HG03097 (cell line): ENCODE measurements at regions not wholly inside any gene's neighbourhood (a gene's known extent, or its start where the extent isn't known, plus 50 kb on each side); places are given as distances from the start of the nearest gene placed in this dataset.

ENCODE experiments used
- ATAC-seq: cut with Tn5 transposase; IDR thresholded peaks from one replicate; pipeline ENCODE4 v1.9.1; 2021; ENCODE audit not compliant: unreplicated experiment, low FRiP score

DNA sequence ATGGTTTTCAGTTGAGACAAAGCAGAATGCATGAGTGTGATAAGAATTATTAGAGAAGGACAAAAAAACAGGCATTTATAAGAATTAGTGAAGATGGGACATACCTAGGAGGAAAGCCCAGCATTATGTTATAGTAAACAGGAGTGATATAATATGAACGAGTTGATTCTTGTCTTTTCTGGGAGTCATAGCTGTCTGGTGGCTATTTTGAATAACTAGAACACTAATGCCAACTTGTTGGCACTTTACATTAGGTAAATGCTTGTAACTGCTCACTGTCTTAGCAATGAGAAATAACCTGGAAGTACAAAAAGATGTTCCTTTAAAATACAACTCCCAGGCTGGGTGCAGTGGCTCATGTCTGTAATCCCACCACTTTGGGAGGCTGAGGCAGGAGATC is 540.8 kb upstream of the SPHKAP start:
- ATAC-seq: no peak

DNA sequence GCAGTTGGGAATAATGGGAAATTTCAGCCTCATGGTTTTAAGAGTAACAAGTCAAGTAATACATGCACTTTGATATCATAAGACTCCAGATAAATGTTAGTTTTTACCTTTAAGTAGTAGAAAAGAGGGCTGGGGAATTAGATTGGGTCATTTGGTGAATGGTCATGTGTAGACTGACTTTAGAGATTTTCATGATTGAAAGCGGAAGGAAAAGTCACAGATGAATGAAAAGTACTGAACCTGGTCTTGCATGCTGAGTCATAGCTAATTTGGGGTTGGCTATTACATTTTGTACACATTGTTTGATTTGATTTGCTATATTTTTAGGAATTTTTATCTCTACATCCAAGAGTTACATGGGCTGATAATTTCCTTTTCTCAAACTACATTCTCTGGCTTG is 539.4 kb upstream of the SPHKAP start:
- no peak for ATAC-seq

DNA sequence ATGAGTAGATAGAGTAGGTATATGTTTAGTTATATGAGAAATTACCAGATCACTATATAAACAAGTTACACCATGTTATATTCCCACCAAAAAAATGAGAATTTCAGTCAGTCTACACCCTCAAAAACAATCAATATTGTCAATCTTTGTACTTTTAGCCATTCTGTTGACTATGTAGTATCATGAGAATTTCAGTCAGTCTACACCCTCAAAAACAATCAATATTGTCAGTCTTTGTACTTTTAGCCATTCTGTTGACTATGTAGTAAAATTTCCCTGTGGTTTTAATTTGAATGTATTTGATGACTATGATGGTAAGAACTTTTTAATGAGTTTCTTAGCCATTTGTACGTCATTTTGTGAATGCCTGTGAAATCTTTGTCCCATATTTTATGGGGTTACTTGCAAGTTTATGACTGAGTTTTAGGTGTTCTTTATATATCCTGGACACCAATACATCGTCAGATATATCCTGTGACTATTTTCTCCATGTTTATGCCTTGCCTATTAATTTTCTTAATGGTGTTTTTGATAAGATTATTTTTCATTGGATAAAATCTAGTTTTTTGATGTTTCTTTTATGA is 528.4 kb upstream of the SPHKAP start:
- ATAC-seq: no peak

DNA sequence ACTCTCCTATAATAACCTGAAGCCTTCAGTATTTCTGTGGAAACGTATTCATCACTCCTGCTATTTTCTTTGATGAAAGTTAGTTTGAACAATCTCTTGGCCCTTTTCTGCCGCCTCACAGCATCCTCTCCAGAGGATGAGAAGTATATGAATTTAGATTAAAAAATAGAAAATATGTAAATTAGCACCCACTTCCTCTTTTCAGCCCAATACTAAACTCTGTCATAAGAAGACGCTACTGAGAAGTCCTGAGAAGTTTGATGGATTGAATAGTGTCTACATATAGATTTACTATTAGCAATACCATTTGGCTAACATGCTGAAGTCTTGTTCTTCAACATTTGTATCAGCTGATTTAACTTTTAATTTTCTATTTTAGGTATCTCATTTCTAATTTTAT is 526.4 kb upstream of the SPHKAP start:
- no peak for ATAC-seq

DNA sequence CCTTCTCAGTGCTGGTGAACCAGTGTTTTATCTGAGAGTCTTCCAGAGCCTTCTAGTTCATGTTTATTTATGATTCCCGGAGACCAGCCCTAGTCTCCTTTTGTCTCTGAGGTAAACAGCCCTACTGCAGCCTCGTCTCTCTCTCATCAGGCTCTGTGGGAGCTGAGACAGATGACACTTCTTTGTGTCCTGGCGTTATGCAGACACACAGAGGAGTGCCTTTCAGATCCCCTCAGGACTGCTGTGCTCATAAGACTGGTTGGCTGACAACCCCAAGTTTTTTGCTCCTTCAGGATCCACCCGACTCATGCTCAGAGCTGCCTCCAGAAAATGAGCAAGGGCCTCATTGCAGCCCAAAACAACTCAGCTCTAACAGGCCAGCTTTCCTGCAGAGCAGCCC is 523.8 kb upstream of the SPHKAP start:
- no peak for ATAC-seq

DNA sequence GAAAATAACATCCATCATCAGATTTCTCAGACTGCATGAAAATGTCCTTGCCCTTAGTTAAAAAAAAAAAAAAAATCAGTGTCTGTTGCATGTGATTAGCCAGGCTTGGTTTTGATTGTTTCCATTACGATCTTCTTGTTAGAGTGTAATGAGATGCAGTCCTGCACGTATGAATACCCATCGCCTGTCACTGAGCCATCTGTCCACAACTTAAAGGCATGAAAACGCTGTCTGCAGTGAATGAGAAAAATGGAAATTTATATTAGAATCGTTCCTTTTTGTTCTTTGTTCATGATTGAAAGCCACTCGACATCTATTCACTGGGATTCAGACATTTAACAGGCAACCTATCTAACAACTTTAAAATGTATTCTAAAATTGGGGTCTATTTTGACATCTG is 521.7 kb upstream of the SPHKAP start:
- ATAC-seq: no peak

DNA sequence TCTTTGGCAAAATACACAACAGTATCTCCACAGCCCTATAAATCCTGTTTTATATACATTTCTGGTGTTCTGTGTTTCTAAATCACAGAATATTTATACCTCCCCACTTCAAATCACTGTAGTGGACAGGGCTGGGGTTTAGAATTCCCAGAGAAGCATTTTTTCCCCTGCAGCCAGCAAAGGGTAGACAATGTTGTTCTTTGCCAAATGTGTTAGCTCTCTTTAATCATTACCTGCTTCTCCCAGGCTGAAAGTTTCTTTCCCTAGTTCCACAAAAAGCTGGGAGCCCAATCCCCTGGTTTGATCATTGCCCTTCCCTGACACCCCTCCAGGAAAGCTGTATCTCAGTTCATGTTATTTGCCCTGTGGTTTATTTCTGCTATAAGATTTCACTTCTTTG is 520.0 kb upstream of the SPHKAP start:
- no peak for ATAC-seq

DNA sequence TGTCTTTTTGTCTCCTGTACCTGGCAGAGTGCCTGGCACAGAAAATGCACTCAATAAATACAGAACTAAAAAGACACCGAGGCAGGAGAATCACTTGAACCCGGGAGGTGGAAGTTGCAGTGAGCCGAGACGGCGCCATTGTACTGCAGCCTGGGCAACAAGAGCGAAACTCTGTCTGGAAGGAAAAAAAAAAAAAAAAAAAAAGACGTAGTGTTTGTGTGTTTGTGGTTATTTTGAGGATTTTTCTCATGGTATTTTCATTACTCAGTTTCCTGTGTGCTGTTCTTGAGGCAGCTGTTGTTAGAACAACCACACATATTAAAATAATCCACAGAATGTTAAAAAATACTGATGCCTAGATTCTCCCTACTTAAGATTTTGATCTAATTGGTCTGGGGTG is 519.2 kb upstream of the SPHKAP start:
- no peak for ATAC-seq

DNA sequence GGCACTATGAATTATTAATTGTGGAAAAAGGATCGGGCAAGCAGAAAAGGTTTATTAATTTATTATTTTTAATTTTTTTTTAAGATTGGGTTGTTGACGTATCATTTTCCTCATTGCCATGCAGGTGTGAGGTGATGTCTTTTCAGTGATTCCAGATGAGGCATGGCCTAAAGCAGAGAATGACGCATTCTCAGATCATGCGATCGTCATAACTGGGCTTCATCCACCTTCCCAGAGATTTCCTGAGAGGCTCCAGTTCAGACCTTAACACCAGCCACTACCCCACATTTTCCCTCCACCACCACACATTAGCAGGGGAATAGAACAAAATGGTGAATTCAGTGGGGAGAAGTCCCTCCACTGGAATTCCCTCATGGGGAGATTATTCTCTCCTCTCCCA is 518.4 kb upstream of the SPHKAP start:
- no peak for ATAC-seq

DNA sequence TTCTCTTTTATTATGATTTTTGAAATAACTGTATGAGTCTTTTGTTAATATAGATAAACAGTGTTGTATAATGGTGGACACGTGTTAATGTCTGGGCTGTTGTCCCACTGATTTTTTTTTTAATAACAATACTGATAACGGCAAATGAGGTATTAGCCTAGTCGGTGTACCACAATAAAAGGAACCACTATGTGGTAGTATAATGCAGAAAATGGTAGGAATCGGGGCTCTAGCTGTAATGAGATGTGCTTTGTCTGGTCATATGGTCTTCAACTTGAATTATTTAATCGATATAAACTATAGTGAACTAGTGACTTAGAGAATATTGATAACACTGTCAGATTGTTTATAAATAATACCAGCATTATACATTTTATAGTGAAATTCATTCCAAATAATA is 517.9 kb upstream of the SPHKAP start:
- no peak for ATAC-seq

DNA sequence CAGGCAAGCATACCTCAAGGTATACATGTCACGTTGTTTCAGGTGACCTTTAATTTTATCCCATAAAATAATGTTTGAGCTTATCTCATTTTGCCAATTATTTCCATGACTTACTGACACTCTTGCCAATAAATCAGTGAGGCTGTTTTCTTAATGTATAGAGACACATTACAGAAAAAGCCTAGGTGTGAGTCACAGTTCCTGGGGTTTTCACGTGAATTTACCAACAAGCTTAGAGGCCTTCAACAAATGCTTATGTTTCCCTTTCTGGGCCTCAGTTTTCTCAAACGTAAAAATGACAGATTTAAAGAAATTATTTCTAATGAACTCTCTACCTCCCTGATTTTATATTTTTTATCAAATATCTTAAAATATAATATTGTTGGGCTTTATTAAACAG is 517.5 kb upstream of the SPHKAP start:
- ATAC-seq: no peak

DNA sequence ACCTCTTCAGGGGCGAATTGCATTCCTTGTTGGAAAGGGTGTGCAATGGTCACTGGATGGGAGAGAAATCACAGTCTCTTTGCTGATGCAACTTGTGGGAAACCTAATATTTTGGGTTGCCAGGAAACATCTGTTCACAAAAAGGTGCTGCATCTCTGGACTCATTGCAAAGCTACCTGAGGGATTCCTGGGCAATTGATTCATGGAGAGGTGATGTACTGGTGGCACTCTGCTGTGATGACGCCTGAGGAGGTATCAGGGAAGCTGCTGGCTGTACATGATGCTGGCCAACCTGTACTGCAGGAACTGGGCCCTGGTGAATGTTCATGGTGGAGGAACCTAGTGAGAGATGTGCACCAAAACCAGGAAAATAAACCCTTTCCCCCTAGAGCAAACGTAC is 516.0 kb upstream of the SPHKAP start:
- no peak for ATAC-seq

DNA sequence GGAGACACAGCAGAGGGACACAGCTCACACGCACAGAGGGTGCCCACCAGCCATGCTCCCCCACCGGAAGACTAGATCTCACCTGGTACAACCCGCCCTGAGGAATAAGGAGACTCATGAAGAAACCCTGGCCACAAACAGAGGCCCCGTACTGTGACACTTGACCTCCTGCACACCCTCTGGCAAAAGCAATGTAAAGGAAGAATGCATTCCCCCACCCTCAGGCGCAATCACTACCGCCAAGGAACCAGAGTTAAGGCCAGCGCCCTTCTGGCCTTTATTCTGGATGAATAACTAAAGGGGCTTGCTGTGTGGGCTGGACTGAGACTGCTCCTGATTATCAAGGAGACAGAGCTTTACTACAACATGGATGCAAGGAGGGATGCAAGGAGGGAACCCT is 509.2 kb upstream of the SPHKAP start:
- no peak for ATAC-seq

DNA sequence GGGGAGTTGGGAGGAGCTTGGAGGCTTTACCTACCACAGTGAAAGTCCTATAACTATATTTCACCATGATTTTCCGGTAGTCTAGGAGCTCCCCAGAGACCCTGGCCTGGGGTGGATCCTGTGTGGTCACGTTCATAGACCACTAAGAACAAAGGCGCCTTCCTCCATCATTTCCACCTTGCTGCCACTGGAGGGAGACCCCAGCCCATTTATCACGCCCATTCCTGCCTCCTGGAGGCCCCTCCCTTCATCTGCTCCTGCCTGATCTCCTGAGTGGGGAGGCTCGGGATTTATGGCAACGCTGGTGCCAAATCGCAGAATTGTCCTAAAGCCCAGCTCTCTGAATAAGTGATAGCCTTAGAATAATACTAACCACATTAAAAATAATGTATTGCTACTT is 507.6 kb upstream of the SPHKAP start:
- ATAC-seq: no peak

DNA sequence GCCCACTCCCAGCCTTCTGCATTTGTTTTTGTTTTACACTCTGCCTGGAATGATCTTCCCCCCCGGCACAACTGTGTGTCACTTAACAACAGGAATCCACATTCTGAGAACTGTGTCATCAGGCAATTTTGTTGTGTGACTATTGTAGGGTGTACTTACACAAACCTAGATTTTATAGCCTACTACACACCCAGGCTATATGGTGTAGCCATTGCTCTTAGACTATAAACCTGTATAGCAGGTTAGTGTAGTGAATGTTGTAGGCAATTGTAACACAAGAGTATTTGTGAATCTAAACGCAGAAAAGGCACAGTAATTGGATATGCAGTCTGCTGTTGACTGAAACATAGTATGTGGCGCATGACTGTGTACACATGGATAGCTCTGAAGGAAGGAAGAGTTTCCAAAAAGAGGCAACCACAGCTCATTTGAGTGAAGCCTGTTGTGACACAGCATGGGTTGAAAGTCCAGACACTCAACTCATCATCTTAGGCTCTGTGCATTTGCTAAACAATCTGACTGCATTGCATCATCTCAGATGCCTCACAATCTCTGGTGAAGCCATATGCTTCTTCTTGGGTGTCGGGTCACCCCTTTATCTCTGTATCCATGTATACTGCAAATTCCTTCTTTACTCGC is 506.6 kb upstream of the SPHKAP start:
- ATAC-seq: no peak

DNA sequence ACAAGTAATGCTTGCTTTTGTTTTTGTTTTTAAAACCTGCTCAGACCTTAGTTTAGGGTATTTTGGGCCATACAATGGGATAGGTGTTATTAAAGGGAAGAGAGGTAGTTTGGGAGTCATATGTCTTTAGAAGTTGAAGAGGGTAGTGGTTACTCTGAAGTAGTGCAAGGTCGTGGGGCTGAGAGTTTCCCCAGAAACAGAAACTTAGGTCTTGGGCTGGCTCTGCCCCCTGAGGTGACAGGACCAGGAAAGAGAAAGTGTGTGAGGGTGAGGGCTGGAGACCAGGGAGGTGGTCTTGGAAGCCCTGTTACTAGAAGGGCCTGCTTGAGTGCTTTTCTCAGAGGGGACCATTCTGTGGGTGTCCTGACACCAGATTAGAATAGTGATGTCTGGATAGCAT is 500.5 kb upstream of the SPHKAP start:
- no peak for ATAC-seq

DNA sequence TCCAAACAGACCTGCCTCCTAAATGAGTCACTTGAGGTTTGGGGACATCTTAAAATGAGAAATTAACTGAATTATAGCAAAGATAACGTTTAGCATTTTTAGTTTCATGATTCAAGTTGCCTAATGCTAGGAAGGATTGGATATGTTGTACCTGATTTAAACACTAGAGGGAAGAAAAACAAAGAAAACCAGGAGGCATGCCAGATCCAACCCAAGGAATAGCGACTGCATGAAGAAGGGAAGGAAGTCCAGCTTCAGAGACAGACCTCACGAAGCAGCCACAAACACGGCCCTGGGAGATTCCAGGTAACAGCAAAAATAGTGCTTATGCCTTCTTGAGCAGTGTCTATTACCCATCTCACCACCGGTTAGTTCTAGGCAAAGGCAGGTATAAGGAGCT is 499.9 kb upstream of the SPHKAP start:
- no peak for ATAC-seq

DNA sequence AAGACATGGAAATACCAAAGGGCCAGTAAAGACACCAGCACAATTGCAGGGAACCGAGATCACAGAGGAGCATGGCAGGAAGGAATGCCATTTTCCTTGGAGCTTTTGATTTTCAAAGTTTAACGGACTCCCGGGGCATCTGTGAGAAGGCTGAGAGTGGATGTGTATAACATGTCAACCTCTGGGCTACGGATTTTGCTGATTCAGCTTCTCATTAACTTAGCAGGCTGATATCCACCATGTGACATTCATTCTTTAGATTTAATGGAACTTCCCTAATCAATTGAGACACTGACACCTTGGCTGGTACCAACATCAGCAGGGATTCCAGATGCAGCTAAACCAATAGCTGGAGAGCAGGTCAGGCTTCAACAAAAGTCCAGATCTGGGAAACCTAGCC is 496.6 kb upstream of the SPHKAP start:
- no peak for ATAC-seq

DNA sequence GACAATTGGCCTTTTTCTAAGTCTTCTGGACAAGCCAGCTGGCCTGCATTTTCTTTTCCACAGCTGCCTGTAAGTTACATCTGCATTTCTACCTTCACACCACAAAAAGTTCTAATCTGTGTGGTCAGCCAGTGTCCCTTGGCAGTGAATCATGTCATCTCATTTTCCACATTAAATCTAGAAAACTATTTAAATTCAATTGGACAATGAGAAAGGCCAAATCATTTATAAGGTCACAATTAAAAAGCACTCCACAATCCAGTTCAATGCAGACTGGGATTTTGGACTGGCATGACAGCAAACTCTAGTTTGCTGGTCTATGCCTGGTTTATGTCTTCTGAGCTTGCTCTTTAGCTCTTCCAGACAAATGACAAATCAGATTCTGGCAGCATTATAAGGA is 494.2 kb upstream of the SPHKAP start:
- ATAC-seq: no peak

DNA sequence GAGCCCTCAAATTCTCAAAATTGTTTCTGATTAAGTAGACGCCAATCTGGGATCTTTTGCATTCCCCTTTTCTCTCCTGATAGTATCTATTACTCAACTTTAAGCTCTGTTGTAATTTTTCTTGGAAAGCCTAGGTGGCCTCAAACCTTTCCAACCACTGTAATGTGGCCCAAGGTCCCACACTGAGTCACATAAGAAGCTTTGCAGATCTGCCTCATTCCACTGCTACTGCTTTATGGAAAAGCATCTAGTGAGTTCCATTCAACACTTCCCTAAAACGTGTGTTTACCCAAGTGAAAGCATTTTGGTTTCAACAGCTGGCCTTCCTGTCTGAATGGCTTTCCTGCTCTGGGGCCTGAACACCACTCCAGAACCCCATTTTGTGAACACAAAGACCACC is 493.6 kb upstream of the SPHKAP start:
- ATAC-seq: no peak

DNA sequence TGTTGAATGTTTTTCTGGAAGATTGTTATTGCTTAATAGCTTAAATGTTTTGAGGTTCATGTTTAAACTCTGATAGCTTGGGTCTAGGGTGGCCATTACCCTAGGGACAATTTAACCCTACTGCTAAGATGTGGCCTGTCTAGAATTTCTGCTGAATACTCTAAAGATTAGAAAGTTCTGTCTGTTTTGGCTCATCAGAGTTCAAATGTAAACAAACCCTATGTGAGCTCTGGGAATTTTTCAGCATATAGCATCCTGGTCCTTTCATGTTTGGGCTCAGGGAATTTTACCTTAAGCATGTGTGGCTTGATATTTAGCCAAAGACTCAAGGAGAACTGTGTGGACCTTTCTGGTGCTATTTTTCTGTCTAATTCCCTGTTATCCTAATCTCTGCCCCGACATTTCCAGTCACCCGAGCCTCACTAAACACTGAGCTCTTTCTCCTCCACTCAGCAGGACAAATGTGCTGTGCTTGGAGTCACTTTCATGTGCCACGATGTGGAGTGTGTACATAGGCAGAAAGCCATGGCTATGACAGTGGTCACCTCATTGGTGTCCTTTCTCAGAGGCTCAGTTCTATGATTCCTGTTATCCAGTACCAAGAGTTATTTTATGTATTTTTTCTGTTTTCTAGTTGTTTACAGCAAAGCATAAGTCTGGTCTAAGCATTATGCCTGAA is 492.5 kb upstream of the SPHKAP start:
- no peak for ATAC-seq

DNA sequence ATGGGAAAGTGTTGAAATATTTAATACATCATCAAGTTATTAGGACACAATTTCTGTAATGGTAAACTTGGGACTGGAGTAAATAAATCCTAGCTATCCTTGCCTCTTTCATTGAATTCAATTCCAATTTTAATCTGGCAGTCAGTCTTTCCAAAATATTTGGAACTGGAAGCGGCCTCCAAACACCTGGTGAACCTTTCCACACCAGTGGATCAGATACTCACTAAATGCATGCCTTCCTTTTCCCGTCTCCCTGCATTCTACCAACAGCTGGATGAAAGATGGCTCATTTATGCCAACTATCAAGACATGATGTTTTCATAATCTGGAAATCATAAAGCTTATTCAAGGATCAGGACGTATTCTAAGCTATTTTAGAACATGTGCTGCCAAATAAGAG is 488.2 kb upstream of the SPHKAP start:
- no peak for ATAC-seq
